ENCODE measurements at regions not wholly inside any gene's neighbourhood (a gene's known extent, or its start where the extent isn't known, plus 50 kb on each side); places are given as distances from the start of the nearest gene placed in this dataset.

DNA sequence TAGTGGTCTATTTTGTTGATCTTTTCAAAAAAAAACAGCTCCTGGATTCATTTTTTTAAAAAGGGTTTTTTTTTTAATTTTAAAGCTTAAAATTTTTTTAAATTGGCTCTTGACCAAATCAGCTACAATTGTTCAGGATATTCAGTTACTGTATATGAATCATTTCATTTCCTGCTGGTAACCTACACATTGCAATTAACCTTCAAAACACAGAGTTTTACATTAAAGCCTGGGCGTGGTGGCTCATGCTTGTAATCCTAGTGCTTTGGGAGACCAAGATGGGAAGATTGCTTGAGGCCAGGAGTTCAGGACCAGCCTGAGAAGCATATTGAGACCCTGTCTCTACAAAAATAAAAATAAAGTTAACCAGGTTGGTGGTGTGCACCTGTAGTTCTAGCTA, 163.4 kb downstream of the ALDH1A2 start:
- no peak overlapping the region for H3K4me3 ChIP-seq (ENCODE audit: extremely low read depth in 1 of 4, insufficient read depth in 2 of 4, low read depth in 3 of 4, low read length in 4 of 4)
- H3K23ac ChIP-seq (ENCODE audit: insufficient read length): no peak overlapping the region
- H3K36me3 ChIP-seq (ENCODE audit: control insufficient read depth in 2 of 4, insufficient read depth in 4 of 4, low read length in 3 of 4): no peaks in the 10 kb centered on the region
- no peaks in the 10 kb centered on the region for H3K4me1 ChIP-seq (replicated peaks in 1 of 4; ENCODE audit: control insufficient read depth in 3 of 4, insufficient read depth in 4 of 4, low read length in 3 of 4)
- ChIA-PET CTCF (ENCODE audit: partially characterized antibody) (interaction anchor here (0.6 to 1.6 kb wide), 4 partner anchors 15 to 151 kb away, joined by 3 to 4 read pairs (median 3); no protein-coding TSS in a partner anchor), POLR2A (ENCODE audit: partially characterized antibody) (no interaction called here)
- no peak overlapping the region for H3K18ac ChIP-seq (ENCODE audit: extremely low read depth, low read length)
- H4K8ac ChIP-seq (ENCODE audit: extremely low read depth, insufficient read depth, low read length): no peak overlapping the region
- no peak overlapping the region for H2BK20ac ChIP-seq (ENCODE audit: low read length)
- no peak overlapping the region for H4K91ac ChIP-seq (replicated peaks; ENCODE audit: insufficient read length, low read length)
- H4K20me1 ChIP-seq (replicated peaks in 1 of 2; ENCODE audit: control insufficient read depth in 1 of 2, insufficient read depth in 2 of 2, low read length in 2 of 2): no peaks in the 10 kb centered on the region
- H2BK15ac ChIP-seq (ENCODE audit: low read length): no peak overlapping the region
- H2AFZ ChIP-seq (ENCODE audit: low read length): no peak overlapping the region
- DNase-seq (ENCODE audit: low read depth in 1 of 2, low spot score in 2 of 2) (no peak), FAIRE-seq (no peak)
- no peaks in the 10 kb centered on the region for H3K79me2 ChIP-seq (ENCODE audit: control insufficient read depth in 1 of 2, insufficient read depth in 2 of 2, low read length in 2 of 2)
- H3K23me2 ChIP-seq (ENCODE audit: low read depth, low read length): no peaks in the 10 kb centered on the region
- WGBS, 2 experiments (ENCODE audit: extremely low coverage in 1 of 2, insufficient coverage in 1 of 2, insufficient read length in 1 of 2, insufficient replicate concordance in 2 of 2, low coverage in 1 of 2, low lambda C conversion rate in 2 of 2, missing lambda C conversion rate in 1 of 2): 92% methylated on average over 1 of the region's 1 CpG; no CpG with 5 or more reads in 1 of the 2 experiments
- H2BK5ac ChIP-seq (ENCODE audit: low read depth, low read length): no peak overlapping the region
- no peak overlapping the region for H3K4ac ChIP-seq (replicated peaks; ENCODE audit: insufficient read length, low read depth, low read length)
- H3K27ac ChIP-seq (ENCODE audit: low read depth, low read length): no peak overlapping the region
- H4K5ac ChIP-seq (ENCODE audit: insufficient read length, low read depth, low read length): no peak overlapping the region
- H3K27me3 ChIP-seq (replicated peaks in 1 of 4; ENCODE audit: control insufficient read depth in 3 of 4, extremely low read depth in 1 of 4, insufficient read depth in 3 of 4, low read length in 3 of 4): no peaks in the 10 kb centered on the region
- H3K4me2 ChIP-seq (ENCODE audit: insufficient read depth in 1 of 2, low read depth in 2 of 2, low read length in 2 of 2): no peak overlapping the region
- H3K9ac ChIP-seq (replicated peaks in 1 of 4; ENCODE audit: extremely low read depth in 1 of 4, low read depth in 3 of 4, low read length in 3 of 4): no peak overlapping the region
- H3K79me1 ChIP-seq (ENCODE audit: low read depth, low read length): no peaks in the 10 kb centered on the region
- no peak overlapping the region for H2BK12ac ChIP-seq (ENCODE audit: low read depth, low read length)
- no peaks in the 10 kb centered on the region for H3K9me3 ChIP-seq (ENCODE audit: insufficient read depth in 2 of 2, low read depth in 1 of 2, low read length in 1 of 2)
- H3K14ac ChIP-seq (ENCODE audit: insufficient read length): no peak overlapping the region
- H3K56ac ChIP-seq (replicated peaks; ENCODE audit: insufficient read length, low read depth, low read length): no peak overlapping the region
- no peak overlapping the region for H2BK120ac ChIP-seq (replicated peaks; ENCODE audit: low read depth, low read length)
- no peak overlapping the region for H2AK5ac ChIP-seq (ENCODE audit: low read depth, low read length)
- TF ChIP-seq, protein P1, sequence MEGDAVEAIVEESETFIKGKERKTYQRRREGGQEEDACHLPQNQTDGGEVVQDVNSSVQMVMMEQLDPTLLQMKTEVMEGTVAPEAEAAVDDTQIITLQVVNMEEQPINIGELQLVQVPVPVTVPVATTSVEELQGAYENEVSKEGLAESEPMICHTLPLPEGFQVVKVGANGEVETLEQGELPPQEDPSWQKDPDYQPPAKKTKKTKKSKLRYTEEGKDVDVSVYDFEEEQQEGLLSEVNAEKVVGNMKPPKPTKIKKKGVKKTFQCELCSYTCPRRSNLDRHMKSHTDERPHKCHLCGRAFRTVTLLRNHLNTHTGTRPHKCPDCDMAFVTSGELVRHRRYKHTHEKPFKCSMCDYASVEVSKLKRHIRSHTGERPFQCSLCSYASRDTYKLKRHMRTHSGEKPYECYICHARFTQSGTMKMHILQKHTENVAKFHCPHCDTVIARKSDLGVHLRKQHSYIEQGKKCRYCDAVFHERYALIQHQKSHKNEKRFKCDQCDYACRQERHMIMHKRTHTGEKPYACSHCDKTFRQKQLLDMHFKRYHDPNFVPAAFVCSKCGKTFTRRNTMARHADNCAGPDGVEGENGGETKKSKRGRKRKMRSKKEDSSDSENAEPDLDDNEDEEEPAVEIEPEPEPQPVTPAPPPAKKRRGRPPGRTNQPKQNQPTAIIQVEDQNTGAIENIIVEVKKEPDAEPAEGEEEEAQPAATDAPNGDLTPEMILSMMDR (IDR thresholded peaks at IDR 0.05; ENCODE audit: control extremely low read depth in 1 of 3, insufficient read depth in 1 of 3, low read depth in 1 of 3, low read length in 3 of 3): no peak

Measured in H1 (cell line).